ENCODE measurements at regions not wholly inside any gene's neighbourhood (a gene's known extent, or its start where the extent isn't known, plus 50 kb on each side); places are given as distances from the start of the nearest gene placed in this dataset.

DNA sequence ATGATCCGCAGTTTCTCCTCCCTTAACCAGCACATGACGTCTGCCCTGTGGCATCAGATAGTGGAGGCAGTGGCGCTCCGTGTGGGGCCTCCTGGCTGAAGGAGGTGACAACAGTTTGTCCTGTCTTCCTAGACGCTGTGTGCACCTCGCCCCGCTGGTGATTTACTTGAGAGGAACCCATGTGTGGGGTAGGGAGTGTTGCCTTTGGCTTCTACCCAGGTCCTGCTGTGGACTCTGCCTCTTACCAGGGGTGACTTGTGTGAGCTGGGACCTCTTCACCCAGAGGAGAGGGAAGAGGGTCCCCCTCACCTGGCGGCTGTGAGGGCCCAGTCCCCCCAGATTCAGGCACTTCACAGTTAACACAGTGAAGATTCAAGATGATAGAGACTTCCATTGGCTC is 77.6 kb downstream of the TMEM18 start:
- H3K36me3 ChIP-seq (replicated peaks in 1 of 2; ENCODE audit: insufficient read depth in 1 of 2, low read depth in 2 of 2), result no peaks in the 10 kb centered on the region
- 69 to 90% methylated on average over 7 to 8 of the region's 8 CpGs for WGBS, 2 donors
- no peaks in the 10 kb centered on the region for H3K9me3 ChIP-seq
- no peaks in the 10 kb centered on the region for H3K4me1 ChIP-seq
- intact Hi-C loops (cut with DNase I), result no loop called here
- ATAC-seq (no peak), DNase-seq (no peak)
- no peak for TF ChIP-seq POLR2A (IDR thresholded peaks at IDR 0.05)
- TF ChIP-seq, protein P1, sequence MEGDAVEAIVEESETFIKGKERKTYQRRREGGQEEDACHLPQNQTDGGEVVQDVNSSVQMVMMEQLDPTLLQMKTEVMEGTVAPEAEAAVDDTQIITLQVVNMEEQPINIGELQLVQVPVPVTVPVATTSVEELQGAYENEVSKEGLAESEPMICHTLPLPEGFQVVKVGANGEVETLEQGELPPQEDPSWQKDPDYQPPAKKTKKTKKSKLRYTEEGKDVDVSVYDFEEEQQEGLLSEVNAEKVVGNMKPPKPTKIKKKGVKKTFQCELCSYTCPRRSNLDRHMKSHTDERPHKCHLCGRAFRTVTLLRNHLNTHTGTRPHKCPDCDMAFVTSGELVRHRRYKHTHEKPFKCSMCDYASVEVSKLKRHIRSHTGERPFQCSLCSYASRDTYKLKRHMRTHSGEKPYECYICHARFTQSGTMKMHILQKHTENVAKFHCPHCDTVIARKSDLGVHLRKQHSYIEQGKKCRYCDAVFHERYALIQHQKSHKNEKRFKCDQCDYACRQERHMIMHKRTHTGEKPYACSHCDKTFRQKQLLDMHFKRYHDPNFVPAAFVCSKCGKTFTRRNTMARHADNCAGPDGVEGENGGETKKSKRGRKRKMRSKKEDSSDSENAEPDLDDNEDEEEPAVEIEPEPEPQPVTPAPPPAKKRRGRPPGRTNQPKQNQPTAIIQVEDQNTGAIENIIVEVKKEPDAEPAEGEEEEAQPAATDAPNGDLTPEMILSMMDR (IDR thresholded peaks at IDR 0.05), result no peak
- no peak overlapping the region for H3K4me3 ChIP-seq
- H3K27ac ChIP-seq, result no peak overlapping the region
- no peaks in the 10 kb centered on the region for H3K27me3 ChIP-seq

DNA sequence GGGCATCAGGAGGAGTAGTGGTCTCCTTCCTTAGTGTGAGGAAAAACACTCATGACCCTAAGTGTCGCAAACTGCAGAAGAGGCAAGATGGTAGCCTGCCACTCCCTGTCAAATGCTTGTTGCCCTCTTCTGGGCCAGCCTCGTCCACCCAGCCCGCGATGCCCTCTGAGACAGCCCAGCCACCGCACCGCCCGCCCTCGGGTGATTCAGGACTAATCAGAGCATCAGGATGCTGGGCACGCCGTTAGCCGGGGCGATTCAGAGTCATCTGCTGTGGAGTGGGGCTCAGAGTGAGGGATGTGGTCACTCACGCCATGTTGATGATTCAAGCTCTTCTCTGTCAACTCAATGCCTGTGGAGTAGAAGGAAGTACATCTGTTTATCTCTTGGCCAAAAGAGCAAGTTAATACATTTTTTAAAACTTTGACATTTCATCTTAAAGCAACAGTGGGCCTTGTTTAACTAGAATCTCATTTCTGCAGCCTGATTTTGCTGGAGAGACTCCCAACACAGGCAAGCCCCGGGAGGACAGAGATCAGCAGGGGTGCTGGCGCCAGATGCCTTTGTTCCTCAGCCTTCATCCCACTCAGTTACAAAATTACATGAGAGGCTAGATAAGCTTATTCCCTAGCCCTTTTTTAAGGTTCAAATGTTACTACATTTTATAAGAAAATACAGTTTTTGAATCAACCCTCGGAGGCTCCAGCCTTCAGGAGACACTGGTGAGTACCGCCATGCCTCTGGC is 79.0 kb downstream of the TMEM18 start:
- no peak for TF ChIP-seq POLR2A (IDR thresholded peaks at IDR 0.05)
- TF ChIP-seq, protein P1 (IDR thresholded peaks at IDR 0.05), result no peak
- Histone ChIP-seq H3K4me1 (no peaks in the 10 kb centered on the region), H3K4me3 (no peak overlapping the region), H3K27me3 (no peaks in the 10 kb centered on the region), H3K36me3 (replicated peaks in 1 of 2; ENCODE audit: insufficient read depth in 1 of 2, low read depth in 2 of 2) (no peaks in the 10 kb centered on the region), H3K27ac (no peak overlapping the region), H3K9me3 (no peaks in the 10 kb centered on the region)
- ATAC-seq (no peak), DNase-seq (no peak)
- intact Hi-C loops (cut with DNase I), result no loop called here
- 82 to 92% methylated on average over 17 of the region's 17 CpGs for WGBS, 2 donors

DNA sequence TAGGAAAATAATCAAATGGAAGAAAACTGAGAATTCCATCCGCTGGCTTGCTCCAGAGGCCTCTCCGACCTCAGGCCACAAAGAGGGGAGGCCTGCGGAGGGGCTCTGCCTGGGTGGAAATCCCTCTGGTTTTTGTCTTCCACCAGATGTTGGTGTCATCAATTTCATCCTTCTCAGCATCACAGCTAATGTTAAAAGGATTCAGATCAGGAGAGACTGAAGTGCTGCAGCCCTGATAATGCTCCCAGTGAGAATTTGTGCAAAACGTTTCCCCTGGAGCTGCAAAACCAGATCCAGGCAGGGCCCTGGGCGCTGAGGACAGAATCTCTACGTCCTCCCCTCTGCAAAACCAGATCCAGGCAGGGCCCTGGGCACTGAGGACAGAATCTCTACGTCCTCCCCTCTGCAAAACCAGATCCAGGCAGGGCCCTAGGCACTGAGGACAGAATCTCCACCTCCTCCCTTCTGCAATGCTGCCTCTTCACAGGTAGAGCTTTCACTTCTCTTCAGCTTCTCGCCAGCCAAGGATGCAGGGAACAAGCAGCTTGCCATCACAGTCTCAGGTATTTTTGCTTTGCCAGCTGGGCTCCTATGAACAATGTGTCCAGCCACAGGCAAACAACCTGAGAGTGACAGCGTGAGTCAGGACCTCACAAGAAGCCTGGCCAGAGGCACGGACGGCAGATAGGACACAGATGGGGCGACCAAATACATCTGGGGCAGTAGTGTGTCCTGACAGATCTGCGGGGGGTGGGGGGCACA is 81.2 kb downstream of the TMEM18 start:
- no peak for ATAC-seq
- DNase-seq, result no peak
- intact Hi-C loops (cut with DNase I), result no loop called here
- Histone ChIP-seq H3K36me3 (replicated peaks in 1 of 2; ENCODE audit: insufficient read depth in 1 of 2, low read depth in 2 of 2) (no peaks in the 10 kb centered on the region), H3K27ac (no peak overlapping the region), H3K4me3 (no peak overlapping the region), H3K27me3 (no peaks in the 10 kb centered on the region), H3K4me1 (no peaks in the 10 kb centered on the region), H3K9me3 (no peaks in the 10 kb centered on the region)
- no peak for TF ChIP-seq POLR2A (IDR thresholded peaks at IDR 0.05)
- TF ChIP-seq, protein P1 (IDR thresholded peaks at IDR 0.05), result no peak
- WGBS, 2 donors, result 53 to 59% methylated on average over 11 to 13 of the region's 13 CpGs

DNA sequence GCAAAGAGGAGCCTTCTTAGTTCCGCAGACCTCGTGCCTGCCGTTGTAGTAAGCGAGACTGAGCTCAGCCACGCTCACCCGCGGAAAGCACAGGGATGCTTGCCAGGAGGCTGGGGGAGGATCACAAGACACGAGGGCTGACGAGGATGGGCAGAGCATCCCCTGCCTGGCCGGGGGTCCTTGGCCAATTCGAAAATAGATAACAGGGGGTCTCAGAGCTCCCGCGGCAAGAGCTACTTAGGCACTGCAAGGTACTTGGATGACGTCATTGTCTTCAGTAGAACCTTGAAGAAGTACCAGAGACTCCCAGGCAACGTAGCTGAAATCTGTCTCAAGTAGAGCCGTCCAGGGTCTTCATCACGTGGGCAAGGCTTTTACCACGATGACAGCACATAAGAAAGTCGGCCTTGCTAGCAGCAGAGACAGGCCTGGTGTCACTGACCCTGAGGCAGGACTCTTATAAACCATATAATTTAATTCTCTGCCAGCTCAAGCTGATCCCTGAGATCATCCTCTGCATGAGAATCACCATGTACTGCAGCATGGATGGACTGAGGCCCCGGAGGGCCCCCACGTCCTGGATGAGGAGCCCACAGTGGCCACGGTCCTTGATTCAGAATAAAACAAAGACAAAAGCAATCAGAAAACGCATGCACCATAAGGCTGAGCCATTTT is 81.9 kb downstream of the TMEM18 start:
- no peaks in the 10 kb centered on the region for H3K9me3 ChIP-seq
- 69 to 74% methylated on average over 23 of the region's 23 CpGs for WGBS, 2 donors
- no peaks in the 10 kb centered on the region for H3K4me1 ChIP-seq
- ATAC-seq, result no peak
- intact Hi-C loops (cut with DNase I), result no loop called here
- TF ChIP-seq POLR2A (IDR thresholded peaks at IDR 0.05), result no peak
- TF ChIP-seq, protein P1 (IDR thresholded peaks at IDR 0.05), result no peak
- no peak overlapping the region for H3K27ac ChIP-seq
- no peaks in the 10 kb centered on the region for H3K27me3 ChIP-seq
- DNase-seq, result no peak
- H3K4me3 ChIP-seq, result no peak overlapping the region
- H3K36me3 ChIP-seq (replicated peaks in 1 of 2; ENCODE audit: insufficient read depth in 1 of 2, low read depth in 2 of 2), result no peaks in the 10 kb centered on the region

All from body of pancreas (tissue), 4 donors.